DMS114 treated with DMSO at 0.1 percent for 48 hours (cell line): ENCODE measurements at regions not wholly inside any gene's neighbourhood (a gene's known extent, or its start where the extent isn't known, plus 50 kb on each side); places are given as distances from the start of the nearest gene placed in this dataset.
"Not testable (repeated sequence)": the region's sequence is repeated elsewhere in the genome, so short reads cannot be mapped to it uniquely, and the experiment has no call there.

Experiments
- DNase-seq: peaks from one replicate; lab custom pipeline; 2025; ENCODE audit not compliant: unreplicated experiment; lab: John Stamatoyannopoulos, UW

DNA sequence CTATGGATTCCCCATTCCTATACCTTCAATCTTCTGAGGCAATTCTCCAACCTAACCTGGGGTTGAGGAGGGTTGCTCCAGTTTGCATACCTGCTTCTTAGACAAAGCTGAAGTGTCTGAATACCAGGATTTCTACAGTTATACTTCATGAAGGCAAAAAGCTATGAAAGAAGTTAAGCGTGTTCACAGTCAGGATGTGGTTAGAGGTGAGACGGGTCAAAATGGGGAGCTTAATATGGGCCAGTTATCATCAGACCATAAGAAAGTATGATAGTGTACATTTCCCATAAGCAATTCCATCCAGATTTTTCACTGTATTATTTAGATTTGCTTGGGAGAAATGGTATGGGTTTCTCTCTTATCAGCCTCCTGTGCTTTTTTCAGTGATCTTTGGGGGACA lies 156.9 kb upstream of the FER start:
- no peak for DNase-seq

DNA sequence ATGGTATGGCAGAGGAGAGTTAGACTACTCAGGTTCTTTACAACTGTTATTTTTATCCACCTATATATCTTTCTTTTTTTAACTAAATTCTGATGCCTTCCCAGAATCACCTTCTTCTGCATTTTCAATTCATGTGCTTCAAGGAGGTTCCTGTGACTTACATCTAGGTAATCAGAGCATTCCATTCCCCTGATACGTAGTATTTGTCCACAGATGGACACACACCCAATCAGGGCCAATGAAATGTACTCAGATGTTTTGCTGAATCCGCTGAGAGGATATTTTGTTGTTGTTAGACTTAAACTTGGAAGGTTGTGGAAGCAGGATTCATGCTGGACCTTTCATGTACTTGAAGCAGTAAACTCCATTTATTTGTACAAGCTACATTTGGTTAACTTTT lies 159.4 kb upstream of the FER start:
- DNase-seq: no peak

DNA sequence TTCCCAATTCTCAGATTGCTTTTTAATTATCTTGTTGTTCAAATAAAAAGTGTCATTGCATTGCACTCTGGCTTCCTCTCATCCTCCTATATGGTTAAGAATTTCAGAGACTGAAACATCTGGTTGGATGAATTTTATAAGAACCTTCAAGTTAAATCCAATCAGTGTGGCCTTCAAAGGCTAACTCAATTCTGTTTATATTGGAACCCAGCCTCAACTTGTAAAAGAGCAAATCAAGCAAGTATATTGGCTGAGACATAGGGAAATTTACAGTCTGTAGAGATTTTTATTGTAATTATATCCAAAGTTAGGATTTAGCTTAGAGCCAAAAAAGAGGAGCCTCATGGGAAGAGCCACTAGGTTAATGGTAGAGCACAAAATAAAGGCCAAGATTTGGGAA lies 159.9 kb upstream of the FER start:
- DNase-seq: no peak

DNA sequence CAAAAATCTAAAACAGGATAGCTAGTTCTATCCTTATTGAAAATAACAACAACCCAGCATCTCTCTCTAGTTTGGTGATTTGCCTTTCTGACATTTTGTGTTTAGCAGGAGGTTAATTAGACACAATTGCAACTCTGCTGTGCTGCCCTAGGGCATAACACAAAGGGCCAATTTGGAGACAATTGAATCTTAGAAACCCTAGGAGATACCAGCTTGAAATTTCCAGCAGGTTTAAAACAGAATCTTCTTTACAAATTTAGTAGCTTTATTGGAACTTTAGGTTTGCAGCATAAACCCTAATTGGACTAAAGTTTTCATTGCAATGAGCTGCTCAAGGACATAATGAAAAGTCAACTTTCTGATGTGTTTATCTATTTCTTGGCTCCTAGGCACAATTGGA lies 166.7 kb upstream of the FER start:
- no peak for DNase-seq

DNA sequence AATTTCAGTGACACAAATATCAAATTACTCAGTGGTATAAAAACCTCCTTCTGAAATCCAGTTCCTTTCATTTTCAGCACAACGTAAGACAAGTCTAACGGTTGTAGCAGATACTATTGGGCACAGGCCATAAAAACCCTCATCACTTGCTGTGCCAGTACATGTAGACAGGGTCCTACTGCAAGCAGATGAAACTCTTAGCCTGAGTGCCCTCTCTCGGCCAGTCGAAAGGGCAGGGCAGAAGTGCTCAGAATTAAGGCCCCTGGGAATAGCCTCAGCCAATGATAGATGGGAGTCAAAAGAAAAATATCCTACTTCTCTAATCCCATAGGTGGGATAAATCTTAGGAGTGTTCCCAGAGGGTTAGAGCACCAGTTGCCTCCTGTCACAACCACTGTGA lies 168.5 kb upstream of the FER start:
- DNase-seq: no peak

DNA sequence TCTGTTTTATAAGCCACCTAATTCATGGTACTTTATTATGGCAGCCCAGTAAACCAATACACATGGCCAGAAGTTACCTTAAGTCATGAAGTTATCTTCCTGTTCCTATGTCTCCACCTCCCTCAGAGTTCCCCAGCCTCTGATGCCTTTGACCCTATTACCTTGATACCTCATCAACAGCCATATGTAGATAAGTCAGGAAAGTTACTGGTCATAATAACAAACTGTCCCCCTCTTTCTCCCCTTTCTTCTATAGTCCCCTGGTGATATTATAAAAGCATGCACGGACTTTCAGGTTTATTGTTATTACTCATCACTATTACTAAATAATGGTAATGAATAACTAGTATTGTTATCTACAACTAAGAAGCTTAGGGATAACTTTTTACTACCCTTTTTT lies 168.9 kb upstream of the FER start:
- no peak for DNase-seq

DNA sequence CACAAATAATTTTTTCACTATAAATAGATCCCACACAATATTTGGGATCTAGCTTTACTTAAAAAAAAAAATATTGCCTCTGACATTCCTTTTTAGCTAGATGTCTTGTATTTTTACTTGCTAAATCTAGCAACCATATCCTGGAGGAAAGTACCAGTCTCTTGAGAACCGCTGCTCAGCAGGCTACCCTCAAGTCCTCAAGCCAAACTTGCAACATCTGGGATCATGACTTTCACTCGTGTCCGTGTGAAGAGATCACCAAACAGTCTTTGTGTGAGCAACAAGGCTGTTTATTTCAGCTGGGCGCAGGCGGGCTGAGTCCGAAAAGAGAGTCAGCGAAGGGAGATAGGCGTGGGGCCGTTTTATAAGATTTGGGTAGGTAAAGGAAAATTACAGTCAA lies 180.3 kb upstream of the FER start:
- no peak for DNase-seq

DNA sequence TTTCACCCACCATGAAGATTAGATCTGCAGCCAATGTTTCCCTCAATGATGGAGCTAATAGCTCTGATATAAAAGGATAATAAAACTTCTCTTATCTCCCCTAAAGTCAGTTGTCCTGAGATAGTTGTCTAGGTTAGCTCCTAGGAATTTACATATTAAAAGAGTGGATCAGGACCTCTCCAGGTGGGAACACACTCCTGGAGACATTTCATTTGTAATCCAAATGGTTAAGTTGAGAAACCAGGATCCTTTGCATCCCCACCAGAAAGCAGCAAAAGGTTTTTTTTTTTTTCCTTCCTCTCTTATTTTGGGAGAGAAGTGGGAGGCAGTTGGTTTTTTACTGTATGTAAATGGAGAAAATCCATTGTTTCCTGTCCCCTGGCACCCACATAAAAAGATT lies 182.5 kb upstream of the FBXL17 start:
- no peak for DNase-seq

DNA sequence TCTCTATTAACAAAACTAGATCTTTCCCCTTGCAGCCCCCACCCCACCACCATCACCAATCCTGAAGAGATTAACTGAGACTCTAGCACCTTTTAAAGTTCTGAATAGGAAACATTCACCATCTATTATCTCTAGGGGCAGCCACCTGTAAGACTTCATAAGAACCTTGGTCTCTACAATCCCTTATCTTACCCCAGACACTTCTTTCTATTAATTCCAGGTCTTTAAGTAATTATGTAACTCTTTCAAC lies 180.2 kb upstream of the FBXL17 start:
- no peak for DNase-seq

DNA sequence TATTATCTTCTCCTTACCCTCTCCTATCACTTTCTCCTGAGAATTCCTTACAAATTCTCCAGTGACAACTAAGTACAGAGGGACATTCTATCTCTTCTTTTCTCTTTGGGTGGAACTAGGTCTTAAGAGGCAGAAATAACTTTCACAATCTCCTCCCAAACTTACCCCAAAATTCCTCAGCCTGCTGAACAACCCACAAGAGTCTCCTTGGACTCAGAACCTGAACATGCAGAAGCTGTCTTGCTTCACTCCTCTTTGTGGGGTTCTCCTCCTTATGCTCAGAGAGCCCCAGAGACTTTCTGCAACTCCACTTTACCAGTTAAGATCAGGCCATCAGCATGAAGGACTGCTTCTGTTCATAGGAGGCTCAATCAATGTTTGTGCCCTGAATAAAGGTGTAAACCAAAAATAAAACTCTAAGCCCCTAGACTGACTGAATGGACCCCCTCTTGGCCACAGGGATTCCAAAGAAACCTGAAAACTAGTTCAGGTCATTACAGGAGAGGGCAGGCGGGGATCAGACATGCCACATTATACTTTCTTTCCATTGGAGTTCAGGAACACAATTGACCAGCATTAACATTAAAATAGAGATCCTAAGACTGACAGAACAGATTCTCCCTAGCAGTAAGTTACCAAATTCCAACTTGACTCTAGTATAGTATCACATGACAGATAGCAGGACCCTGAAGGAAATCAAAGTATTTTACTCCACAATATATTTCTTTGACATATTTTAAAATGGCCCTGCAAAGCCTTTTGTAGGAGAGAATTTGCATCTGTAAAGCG lies 179.7 kb upstream of the FBXL17 start:
- no peak for DNase-seq

DNA sequence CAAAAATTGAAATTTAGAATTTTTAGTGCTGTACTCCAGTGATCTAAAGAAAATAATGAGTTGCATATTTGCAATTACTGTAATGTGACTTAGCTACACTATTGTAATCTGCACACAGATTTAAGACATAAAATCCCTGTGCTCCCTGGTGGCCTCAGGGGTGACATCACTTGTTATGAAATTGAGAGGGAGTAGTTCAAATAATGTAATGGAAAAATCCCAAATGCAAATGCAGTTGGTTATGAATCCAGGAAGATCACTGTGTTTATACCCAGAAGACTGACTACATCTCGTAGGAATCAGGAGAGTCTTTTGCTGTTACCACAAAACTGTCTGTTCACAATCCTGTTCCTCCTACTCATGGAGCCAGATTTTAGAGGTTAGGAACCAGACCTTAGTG lies 178.7 kb upstream of the FBXL17 start:
- DNase-seq: no peak

DNA sequence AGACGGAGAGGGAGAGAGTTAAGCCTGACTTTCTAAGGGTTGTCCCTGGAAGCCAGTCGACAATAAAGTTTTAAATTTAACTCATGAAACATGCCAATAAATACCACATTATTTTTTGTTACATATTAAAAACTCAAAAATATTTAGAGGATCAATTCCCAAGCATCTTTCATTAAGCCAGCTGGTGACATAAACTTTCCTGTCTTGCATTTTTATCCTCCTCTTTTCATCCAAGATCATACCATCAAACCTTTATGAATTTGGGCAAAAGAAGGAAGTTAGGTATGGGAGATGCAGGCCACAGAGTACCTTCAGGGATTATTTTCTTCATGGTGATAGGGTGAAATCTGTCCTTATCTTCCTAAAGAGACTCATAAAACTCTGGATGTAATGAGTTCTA lies 178.3 kb upstream of the FBXL17 start:
- DNase-seq: no peak

DNA sequence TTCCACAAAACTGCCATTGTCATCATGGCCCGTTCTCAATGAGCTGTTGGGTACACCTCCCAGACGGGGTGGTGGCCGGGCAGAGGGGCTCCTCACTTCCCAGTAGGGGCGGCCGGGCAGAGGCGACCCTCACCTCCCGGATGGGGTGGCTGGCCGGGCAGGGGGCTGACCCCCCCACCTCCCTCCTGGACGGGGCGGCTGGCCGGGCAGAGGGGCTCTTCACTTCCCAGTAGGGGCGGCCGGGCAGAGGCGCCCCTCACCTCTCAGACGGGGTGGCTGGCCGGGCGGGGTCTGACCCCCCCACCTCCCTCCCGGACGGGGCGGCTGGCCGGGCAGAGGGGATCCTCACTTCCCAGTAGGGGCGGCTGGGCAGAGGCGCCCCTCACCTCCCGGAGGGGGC lies 176.9 kb upstream of the FBXL17 start:
- DNase-seq: not testable (repeated sequence)

DNA sequence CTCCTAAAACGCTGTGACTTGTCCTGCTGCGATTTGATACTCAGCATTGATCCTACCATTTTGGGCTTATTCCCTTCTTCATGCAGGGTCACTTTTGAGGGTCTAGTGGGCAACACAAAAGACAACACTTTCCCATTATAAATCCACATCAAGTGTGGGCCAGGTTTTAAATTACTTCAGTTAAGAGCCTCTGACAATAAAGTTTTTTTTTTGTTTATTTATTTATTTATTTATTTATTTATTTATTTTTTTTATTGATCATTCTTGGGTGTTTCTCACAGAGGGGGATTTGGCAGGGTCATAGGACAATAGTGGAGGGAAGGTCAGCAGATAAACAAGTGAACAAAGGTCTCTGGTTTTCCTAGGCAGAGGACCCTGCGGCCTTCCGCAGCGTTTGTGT lies 176.2 kb upstream of the FBXL17 start:
- DNase-seq: not testable (repeated sequence)

DNA sequence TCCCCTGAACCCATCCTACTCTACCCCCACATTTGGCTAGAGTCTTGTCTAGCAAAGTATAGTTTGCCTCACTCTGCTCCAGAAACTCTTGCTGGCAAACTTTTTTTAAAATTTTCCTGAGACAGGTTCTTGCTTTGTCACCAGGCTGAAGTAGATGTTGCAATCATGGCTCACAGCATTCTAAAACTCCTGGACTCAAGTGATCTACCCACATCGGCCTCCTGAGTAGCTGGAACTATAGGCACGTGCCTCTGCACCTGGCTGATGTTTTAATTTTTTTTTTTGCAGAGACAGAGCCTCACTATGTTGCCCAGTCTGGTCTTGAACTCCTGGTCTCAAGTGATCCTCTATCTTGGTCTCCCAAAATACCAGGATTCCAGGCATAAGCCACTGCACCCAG lies 175.8 kb upstream of the FBXL17 start:
- no peak for DNase-seq

DNA sequence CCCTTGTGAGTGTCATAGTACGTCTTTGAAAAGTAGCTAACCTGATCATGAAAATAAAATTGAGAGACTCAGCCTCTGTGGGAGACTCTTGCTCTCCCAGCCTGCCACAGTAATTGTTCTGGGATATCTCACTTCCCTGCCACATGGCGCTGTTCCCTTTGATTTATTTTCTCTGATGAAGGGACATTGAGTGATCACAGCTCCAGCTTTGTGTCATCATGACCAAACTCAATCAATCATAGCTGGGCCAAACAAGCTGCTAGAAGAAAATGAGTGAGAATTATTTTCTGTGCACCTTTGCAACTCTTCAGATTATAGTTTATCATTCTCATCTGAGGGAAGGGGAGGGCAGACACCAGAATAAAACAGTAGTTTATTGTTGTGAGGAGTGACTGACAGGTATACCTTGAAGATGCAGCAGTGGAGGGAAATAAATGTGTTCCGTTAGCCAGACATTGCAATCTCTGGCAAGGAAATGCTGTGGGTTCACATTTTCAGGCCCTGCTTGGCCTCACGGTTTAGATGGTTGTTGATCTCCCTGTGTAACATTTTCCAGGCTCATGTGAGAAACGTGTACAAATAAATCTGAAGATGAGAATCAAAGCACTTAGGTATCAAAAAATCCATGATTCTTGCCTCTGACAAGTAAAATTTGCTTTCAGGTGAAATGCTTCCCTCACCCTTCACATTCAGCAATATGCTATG lies 174.7 kb upstream of the FBXL17 start:
- DNase-seq: no peak

DNA sequence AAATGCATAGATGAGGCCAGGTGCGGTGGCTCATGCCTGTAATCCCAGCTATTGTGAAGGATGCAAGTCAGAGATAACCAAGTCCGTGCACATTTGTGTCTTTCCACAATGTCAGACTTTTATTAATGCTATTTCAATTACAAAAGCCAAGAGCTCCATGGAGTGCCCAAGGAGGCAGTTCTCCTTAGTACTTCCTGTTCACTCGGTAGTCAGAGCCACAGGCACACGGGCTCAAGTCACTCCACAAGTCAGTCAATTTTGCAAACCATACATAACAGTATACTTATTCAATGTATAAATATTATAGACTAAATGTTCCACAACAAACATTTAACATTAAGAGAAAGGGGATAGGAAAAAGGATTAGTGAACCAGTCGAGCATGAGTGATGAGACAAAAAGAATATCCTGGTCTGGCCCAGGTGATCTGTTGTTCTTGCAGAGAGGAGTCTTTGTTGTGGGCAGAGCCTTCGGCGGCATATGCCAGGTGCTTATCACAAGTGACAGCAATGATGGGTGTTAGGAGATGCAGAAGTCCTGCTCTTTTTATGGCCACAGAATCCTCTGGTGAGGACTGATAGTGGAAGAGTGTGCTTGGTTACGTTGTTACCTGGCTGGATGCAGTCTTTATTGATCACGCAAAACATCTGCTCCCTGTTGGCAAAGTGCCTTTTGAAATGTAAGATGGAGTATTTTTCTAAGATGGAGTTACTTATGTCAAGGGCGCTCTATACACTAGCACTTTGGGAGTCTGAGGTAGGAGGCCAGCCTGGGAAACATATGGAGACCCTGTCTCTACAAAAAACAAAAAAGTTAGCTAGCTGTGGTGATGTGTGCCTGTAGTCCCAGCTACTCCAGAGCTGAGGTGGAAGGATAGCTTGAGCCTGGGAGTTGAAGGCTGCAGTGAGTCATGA lies 167.0 kb upstream of the FBXL17 start:
- DNase-seq: no peak

DNA sequence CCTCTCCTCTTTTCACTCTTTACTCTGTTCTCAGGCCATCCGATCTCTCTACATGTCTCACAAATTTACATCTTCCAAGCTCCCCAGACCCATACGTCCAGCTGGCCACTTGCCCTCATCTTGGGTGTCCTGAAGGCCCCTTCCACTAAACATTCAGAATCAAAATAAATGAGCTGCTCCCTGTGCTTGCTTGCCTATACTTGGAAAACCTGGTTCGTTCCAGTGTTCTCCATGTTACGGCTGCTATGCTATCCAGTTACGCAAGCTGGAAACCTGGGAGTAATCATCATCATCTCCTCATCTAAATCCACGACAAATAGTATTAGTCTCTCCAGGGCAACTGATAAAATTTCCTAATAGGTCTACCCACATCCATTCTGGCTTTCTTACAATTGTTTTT lies 165.0 kb upstream of the FBXL17 start:
- DNase-seq: no peak

DNA sequence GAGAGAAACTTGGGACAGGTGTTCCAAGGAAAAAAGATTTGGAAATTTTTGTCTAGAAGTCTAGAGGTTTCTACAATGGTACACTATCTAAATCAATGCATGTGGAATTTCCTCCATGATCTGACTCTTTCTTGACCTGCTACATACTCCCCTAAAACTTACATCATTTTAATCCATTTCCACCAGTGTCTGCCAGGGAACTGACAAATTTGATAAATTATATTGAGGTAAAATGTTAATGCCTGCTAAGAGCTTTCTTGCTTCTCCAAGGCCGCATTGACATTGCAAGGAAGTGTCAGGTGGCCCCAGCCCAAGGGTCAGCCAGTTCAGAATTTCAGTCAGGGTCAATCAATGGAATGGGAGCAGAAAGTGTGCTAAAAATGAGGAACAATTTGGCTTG lies 163.4 kb upstream of the FBXL17 start:
- DNase-seq: no peak

DNA sequence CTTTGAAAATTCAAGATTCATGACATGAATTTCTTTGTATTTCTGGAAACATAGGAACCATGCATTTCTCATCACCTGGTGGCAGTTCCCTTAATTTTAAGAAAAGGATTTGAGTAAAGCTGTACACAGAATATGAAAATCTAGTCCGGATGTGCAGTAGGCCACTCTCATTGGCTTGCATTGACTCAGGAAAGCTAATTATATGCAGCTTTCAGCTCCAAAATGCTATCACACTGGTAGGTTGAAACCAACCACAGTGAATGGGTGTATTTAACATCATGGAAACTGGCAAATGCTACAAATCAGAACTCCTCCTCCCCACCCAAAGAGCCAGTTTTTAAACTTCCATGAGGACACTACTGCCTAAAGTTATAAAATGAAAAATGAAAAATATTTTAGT lies 161.6 kb upstream of the FBXL17 start:
- no peak for DNase-seq

DNA sequence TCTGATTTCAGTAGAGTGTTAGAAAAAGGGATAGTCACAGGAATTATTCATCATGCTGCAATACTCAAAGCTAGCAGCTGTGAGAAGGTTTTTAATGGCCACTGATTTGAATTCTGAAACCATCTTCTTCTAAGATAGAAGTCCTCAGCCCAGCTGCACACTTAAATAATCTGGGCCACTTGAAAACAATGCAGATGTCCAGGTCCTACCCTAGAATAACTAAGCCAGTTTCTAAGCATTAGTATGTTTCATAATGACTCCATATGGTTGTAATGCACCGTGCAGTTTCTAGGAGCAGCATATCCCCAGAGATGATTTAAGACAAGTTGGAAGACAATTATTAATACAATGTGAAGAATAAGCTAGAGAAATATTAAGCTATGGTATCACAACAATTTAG lies 159.9 kb upstream of the FBXL17 start:
- no peak for DNase-seq

DNA sequence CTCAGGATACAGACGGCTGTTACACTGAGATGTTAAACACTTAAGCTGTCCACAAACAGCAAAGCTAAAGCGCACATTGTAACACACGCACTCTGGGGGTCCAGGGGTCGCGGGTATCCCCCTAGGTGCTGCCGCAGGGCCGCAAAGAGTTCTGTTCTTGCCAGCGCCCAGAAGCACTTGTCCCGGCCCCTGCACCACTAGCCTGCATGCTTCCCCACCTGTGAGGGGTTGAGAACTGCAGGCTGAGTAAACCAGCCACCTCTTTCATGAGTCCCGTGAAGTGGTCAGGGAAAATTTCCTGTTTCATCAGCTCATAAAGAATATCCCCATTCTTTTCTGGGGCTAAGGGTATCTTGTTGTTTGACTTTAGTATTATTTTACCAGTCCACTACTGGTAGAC lies 154.4 kb upstream of the FBXL17 start:
- no peak for DNase-seq
